ENCODE measurements at regions not wholly inside any gene's neighbourhood (a gene's known extent, or its start where the extent isn't known, plus 50 kb on each side); places are given as distances from the start of the nearest gene placed in this dataset.

- TF ChIP-seq, protein P1, sequence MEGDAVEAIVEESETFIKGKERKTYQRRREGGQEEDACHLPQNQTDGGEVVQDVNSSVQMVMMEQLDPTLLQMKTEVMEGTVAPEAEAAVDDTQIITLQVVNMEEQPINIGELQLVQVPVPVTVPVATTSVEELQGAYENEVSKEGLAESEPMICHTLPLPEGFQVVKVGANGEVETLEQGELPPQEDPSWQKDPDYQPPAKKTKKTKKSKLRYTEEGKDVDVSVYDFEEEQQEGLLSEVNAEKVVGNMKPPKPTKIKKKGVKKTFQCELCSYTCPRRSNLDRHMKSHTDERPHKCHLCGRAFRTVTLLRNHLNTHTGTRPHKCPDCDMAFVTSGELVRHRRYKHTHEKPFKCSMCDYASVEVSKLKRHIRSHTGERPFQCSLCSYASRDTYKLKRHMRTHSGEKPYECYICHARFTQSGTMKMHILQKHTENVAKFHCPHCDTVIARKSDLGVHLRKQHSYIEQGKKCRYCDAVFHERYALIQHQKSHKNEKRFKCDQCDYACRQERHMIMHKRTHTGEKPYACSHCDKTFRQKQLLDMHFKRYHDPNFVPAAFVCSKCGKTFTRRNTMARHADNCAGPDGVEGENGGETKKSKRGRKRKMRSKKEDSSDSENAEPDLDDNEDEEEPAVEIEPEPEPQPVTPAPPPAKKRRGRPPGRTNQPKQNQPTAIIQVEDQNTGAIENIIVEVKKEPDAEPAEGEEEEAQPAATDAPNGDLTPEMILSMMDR (IDR thresholded peaks at IDR 0.05): no peak
- no peak for TF ChIP-seq ZFX (IDR thresholded peaks at IDR 0.05; ENCODE audit: borderline replicate concordance)
Measured at GRCh38 chr5:58016877-58017276, 443.0 kb downstream of the PLK2 start.

Data from 22Rv1 (cell line).